Inferior parietal cortex (tissue), 1 donor: ENCODE measurements at regions not wholly inside any gene's neighbourhood (a gene's known extent, or its start where the extent isn't known, plus 50 kb on each side); places are given as distances from the start of the nearest gene placed in this dataset.

Source experiments
- DNase-seq: peaks from one replicate; pipeline ENCODE4 v3.0.0-alpha.2; 2016; ENCODE audit errors: extremely low spot score

DNA sequence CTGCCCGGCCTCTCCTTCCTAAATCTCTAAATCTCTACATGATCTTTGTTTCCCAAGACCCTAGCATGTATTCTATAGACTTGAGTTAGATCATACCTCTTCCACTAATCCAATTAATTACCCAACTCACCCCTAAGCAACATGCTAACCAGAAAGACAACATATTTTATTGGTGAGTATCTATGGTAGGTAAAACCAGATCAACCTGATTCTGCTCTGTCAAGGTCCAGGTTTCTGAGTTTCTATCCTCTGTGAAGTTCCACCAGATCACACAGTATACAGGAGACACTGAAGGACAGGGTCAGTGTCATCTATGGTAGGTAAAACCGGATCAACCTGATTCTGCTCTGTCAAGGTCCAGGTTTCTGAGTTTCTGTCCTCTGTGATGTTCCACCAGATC, 363.2 kb upstream of the MARCKS start:
- DNase-seq: no peak

- DNase-seq: no peak
These were observed 361.6 kb upstream of the MARCKS start for GRCh38 chr6:113495521-113495920.

DNA sequence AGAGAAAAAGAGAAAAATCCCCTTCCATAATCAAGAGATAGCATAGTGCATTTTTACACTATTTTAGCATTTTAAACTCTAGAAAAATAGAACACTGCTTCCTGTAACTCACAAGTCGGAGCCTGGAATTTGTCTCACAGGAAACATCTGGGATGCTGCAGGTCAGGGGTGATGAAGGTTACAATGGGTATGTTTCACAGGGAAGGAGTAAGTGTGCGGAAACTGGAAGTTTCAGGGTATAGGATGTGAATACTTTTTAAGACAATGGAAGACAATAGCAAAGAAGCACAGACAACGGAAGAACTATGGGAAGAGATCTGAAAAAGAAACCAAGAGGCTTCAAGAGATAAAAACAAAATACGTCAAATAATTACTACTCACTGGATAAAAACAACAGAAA, 361.0 kb upstream of the MARCKS start:
- no peak for DNase-seq

GRCh38 chr6:113500221-113500620, 356.9 kb upstream of the MARCKS start:
- no peak for DNase-seq

DNA sequence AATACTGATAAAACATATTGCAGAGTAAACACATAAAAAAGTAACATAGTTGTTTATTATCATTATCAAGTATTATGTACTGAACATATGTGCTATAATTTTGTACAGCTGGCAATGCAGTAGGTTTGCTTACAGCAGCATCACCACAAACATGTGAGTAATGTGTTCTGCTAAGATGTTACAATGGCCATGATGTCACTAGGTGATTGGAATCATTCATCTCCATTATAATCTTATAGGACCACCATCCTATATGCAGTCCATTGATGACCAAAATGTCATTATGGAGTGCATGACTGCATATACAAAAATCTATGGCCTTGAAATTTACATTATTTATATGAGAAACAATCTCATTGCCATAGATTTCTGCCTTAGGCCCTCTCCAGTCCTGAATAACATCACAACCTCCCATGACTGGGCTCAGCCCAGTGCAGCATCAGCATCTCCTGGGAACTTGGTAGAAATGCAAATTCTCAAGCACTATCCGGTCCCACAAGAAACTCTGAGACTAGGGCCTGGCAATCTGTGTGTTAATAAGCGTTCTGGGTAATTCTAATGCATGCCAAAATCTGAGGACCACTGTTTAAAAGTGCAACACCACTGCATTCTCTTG, 352.0 kb upstream of the MARCKS start:
- no peak for DNase-seq

- DNase-seq: no peak
These were observed 348.9 kb upstream of the MARCKS start for GRCh38 chr6:113508249-113508648.

DNA sequence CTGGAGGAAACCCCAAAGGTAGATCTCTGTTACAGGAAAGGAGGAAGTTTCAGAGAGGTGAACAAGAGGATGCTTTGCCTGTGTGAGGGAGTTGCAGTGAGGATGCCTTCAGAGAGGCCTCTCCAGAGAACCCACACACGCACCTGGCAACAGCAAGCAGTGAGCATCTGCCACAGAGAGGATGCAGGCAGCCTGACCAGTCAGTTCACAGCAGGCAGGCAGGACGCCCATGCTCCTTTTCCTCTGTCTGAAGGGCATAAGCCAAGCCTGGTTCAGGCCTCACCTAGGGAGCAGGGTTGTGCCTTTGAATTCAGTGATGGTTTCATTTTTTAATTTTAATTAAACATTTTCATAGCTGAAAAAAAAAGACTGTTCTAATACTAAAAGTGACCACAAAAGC, 346.0 kb upstream of the MARCKS start:
- no peak for DNase-seq

- peak; percentile 10 for DNase-seq
These were observed 344.6 kb upstream of the MARCKS start for GRCh38 chr6:113512576-113512975.

DNA sequence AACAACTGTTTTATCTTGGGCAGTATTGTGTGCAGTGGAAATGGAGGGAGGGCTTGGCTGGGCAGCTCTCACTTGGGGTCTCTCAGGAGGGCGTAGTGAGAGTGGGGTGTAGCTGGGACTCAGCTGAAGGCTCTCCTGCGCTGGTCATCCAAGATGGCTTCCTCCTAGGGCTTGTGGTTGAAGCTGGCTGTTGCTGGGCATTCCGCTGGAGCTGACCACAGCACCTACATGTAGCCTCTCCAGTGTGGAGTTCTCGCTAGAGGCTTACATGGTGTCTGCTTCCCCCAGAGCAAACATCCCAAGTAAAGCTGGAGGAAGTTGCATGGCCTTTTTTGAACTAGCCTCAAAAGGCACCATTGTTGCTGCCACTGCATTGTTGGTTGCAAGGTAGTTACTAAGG, 344.1 kb upstream of the MARCKS start:
- DNase-seq: no peak

- DNase-seq: no peak
These were observed 334.8 kb upstream of the MARCKS start for GRCh38 chr6:113522376-113522775.

DNA sequence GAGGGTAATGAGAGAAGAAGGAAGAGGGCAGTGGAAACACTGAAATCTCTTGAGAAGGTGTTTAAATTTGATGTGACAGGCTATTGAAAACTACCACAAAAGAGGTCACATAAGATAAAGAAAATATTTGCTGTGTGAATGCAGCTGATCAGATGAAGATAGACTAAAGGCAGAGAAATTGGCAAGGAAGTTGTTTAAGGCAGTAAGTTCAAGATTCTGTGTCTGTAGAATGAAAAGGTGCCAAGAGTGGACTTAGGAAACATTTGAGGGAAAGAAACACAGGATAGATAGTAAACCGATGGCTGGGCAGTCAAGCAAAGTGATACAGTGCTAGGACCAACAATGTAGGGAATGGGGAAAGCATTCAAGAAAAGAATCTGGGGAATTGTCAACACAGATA, 332.3 kb upstream of the MARCKS start:
- no peak for DNase-seq

DNA sequence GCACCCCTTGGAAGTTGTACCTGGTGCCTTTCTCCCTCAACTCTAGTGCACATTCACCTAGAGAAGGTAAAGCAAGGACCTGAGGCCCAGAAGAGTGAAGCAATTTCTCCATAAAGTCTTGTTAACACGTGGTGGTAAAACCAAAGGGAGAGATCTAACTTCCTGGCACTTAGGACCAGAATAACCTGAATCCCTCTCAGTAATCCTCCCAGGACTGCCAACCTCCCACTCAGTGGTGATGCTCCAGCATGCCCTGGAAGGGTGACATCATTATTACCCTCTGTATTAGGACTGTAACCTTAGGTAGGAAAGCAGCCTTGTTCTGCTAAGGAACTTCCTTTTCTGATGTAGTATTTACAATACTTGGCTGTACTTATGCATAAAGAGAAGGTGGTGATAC, 330.6 kb upstream of the MARCKS start:
- DNase-seq: no peak

- DNase-seq: no peak
These were observed 330.1 kb upstream of the MARCKS start for GRCh38 chr6:113526995-113527394.

DNA sequence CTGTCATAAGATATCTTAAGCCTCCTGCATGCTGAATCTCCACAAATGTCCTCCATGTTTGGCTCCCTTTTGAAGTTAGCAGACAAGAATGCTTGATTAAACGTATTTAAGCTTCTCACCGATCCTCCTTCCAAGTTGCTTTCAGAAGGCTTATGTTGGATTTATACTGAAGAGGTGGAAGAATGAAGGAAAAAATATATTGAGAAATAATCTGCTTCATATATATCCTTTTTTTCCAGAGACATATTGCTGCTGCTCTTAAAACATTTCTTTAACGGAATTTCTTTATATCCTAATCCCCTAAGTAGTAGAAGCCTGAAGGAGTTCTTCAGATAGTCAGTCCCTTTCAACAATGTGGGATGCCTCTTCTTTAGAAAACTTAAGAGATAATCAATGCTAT, 329.0 kb upstream of the MARCKS start:
- no peak for DNase-seq

DNA sequence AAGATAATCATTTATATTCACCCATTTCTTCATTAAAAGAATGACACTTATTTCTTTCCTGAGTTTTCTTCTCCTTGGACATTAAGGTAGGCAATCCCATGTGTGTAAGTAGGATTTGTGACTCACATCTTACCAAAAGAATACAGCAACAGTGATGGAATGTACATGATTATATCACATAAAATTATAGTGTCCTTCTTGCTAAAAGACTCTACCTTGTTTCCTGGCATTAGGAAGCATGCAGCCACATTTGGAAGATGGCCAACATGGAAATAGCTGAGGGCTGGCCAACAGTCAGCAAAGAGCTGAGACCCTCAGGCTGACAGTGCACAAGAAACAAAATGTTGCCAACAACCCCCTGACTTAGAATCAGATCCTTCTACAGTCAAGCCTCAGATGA, 327.9 kb upstream of the MARCKS start:
- DNase-seq: no peak

- no peak for DNase-seq
These were observed 327.3 kb upstream of the MARCKS start for GRCh38 chr6:113529879-113530278.

DNA sequence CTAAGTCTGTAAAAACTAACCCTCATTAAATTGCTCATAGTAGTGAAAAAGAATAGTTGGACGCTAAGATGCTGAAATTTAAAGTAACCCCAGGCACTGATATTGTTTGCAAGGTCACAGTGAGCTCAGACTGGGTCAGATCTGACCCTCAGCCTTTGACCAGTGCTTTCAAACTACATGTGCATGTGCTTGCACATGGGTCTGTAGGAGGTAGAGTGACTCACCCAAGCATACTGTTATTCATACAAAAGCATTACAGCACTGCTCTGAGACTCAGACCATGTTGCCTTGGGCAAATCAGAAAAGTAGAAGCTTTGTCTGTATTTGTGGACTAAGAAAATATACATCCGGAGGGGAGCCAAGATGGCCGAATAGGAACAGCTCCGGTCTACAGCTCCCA, 326.4 kb upstream of the MARCKS start:
- no peak for DNase-seq

GRCh38 chr6:113539202-113539601, 317.9 kb upstream of the MARCKS start:
- no peak for DNase-seq

- DNase-seq: no peak
These were observed 317.5 kb upstream of the MARCKS start for GRCh38 chr6:113539623-113540022.

- DNase-seq: no peak
These were observed 316.7 kb upstream of the MARCKS start for GRCh38 chr6:113540466-113540865.

DNA sequence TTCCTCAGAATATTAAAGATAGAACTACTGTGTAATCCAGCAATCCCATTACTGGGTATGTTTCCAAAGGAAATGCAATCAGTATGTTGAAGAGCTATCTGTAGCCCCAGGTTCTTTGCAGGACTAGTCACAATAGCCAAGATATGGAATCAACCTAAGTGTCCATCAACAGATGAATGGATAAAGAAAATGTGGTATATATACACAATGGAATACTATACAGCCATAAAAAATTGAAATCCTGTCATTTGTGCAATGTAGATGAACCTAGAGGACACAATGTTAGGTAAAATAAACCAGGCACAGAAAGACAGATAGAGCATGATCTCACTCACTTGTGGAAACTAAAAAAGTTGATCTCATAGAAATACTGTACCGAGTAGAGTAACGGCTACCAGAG, 306.0 kb upstream of the MARCKS start:
- DNase-seq: no peak

DNA sequence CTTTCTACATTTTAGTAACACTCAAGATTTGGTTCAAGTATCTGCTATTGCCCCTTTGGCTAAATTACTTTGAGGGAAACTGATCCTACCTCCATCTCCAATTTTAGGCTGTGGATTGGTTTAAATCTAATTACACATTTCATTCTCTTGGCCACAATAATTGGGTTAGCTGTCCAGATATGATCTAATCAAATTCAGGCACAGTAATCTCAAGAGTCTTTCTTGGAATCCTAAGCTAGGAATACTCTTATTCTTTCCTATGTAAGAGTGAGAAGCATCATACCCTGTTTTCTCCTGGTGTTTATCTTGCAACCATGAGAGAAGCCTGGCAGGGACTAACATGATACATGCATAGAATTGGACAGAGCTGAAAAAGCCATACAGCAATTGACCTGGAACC, 300.4 kb upstream of the MARCKS start:
- no peak for DNase-seq

GRCh38 chr6:113558431-113558830, 298.7 kb upstream of the MARCKS start:
- no peak for DNase-seq

GRCh38 chr6:113558966-113559365, 298.2 kb upstream of the MARCKS start:
- no peak for DNase-seq

DNA sequence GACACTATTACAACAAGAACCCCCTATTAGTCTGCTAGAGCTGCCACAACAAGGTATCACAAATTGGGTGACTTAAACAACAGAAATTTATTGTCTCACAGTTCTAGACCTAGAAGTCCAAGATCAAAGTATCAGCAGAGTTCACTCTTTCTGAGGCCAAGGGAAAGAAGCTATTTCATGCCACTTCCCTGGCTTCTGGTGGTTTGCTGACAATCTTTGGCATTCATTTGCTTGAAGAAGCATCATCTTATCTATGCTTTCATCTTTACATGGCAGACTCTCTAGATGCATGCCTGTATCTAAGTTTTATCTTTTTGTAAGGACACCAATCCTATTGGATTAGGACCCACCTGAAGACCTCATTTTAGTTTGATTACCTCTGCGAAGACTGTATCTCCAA, 296.8 kb upstream of the MARCKS start:
- DNase-seq: no peak
